HepG2 (cell line): ENCODE measurements at regions not wholly inside any gene's neighbourhood (a gene's known extent, or its start where the extent isn't known, plus 50 kb on each side); places are given as distances from the start of the nearest gene placed in this dataset.

Source experiments
- ATAC-seq: fragments of 200-7000 bp; cut with Tn5 transposase; 3 replicates; pipeline ENCODE4 v1.9.1; 2020; ENCODE audit warnings: mild to moderate bottlenecking, moderate library complexity
- BruUV-seq: library from RNA; stranded (reverse); fragments of 400-500 nt; replicated peaks from 2 replicates; lab custom pipeline; 2021; lab: Mats Ljungman, UMichigan
- CTCF ChIA-PET: fragments of 300-600 bp; formaldehyde crosslinking; extraction: SDS; loops from one replicate; lab custom pipeline; 2021; ENCODE audit warnings: low total read pairs, inconsistent platforms, low intra/inter-chr PET ratio; lab: Yijun Ruan, JAX
- POLR2A ChIA-PET: fragments of 350-600 bp; sonication (Branson Sonifier 250); formaldehyde crosslinking; loops from one replicate; lab custom pipeline; 2020; ENCODE audit warnings: antibody characterized with exemption, inconsistent platforms; lab: Yijun Ruan, JAX
- DNase-seq: peaks from one replicate; pipeline ENCODE4 v3.0.0-alpha.2; 2015; ENCODE audit warnings: low spot score
- FAIRE-seq: peaks from 3 replicates; lab custom pipeline; 2011; peaks lifted over from hg19 to GRCh38; lab: Jason Lieb, UNC
- H2AFZ ChIP-seq: one replicate; pipeline ENCODE4 v1.6.1; 2011; ENCODE audit warnings: low read length, inconsistent platforms
- H3K27ac ChIP-seq: fragments of 300-600 bp; 3 replicates; pipeline ENCODE4 v1.8.0; 2011; ENCODE audit warnings: mixed run types, mild to moderate bottlenecking, mixed read lengths, low read length, inconsistent platforms; ENCODE audit not compliant: insufficient read depth; ENCODE audit errors: extremely low read length
- H3K27me3 ChIP-seq, 2 experiments: fragments of 200-600 bp in 1 of 2; 2 replicates in 1 of 2; 3 replicates in 1 of 2; pipeline versions ENCODE4 v1.6.0 to v1.8.0; 2011; ENCODE audit warnings: low read length in 2 of 2, mild to moderate bottlenecking in 2 of 2, moderate library complexity in 2 of 2, inconsistent platforms in 1 of 2; ENCODE audit not compliant: insufficient read depth in 2 of 2, control insufficient read depth in 1 of 2
- H3K36me3 ChIP-seq, 2 experiments: fragments of 200-600 bp in 1 of 2; replicated peaks in 1 of 2; 2 replicates in 1 of 2; 3 replicates in 1 of 2; pipeline versions ENCODE4 v1.5.1 to v1.8.0; 2011; ENCODE audit warnings: low read length in 2 of 2, inconsistent platforms in 1 of 2; ENCODE audit not compliant: insufficient read depth in 2 of 2, control insufficient read depth in 1 of 2
- H3K4me1 ChIP-seq: 2 replicates; pipeline ENCODE4 v1.5.1; 2012; ENCODE audit warnings: low read length, inconsistent platforms; ENCODE audit not compliant: insufficient read depth
- H3K4me2 ChIP-seq: 2 replicates; pipeline ENCODE4 v1.6.0; 2011; ENCODE audit warnings: low read depth, low read length, inconsistent platforms
- H3K4me3 ChIP-seq, 3 experiments: fragments of 200-600 bp in 1 of 3; sonication (generic), shearing (Covaris generic) in 1 of 3; replicated peaks in 1 of 3; 2 replicates each; pipeline ENCODE4 v1.5.1; 2011 to 2016; ENCODE audit warnings: low read length in 3 of 3, inconsistent platforms in 2 of 3, low read depth in 2 of 3, mild to moderate bottlenecking in 2 of 3, control low read depth in 1 of 3, mixed read lengths in 1 of 3; ENCODE audit not compliant: insufficient read depth in 1 of 3
- H3K79me2 ChIP-seq: one replicate; pipeline ENCODE4 v1.6.1; 2011; ENCODE audit warnings: low read length, inconsistent platforms; ENCODE audit not compliant: insufficient read depth
- H3K9ac ChIP-seq: 2 replicates; pipeline ENCODE4 v1.6.0; 2011; ENCODE audit warnings: mild to moderate bottlenecking, low read depth, low read length, inconsistent platforms; ENCODE audit not compliant: insufficient read depth
- H3K9me3 ChIP-seq: 2 replicates; pipeline ENCODE4 v1.5.1; 2012; ENCODE audit warnings: mild to moderate bottlenecking, low read length
- H4K20me1 ChIP-seq: 2 replicates; pipeline ENCODE4 v1.6.0; 2011; ENCODE audit warnings: inconsistent platforms, mild to moderate bottlenecking, low read length, moderate library complexity; ENCODE audit not compliant: insufficient read depth
- AKAP8 ChIP-seq: sonication (generic); formaldehyde crosslinking; IDR thresholded peaks from 2 replicates; pipeline ENCODE4 v1.5.1; 2020; ENCODE audit warnings: mild to moderate bottlenecking, missing genetic modification reagents
- BRD4 ChIP-seq: sonication (generic); formaldehyde crosslinking; IDR thresholded peaks from 2 replicates; pipeline ENCODE4 v1.4.0; 2020; ENCODE audit warnings: missing genetic modification reagents
- EHMT2 ChIP-seq: fragments of 200-600 bp; sonication (generic); IDR thresholded peaks from 2 replicates; pipeline ENCODE4 v1.7.0; 2017; ENCODE audit warnings: antibody characterized with exemption, low read depth, low read length, borderline replicate concordance
- FOXM1 ChIP-seq: sonication (generic); formaldehyde crosslinking; IDR thresholded peaks from 2 replicates; pipeline ENCODE4 v1.5.0; 2020; ENCODE audit warnings: missing genetic modification reagents
- NBN ChIP-seq: fragments of 450-650 bp; conservative IDR thresholded peaks from 2 replicates; pipeline ENCODE4 v1.6.1; 2017
- PHF5A ChIP-seq: IDR thresholded peaks from one replicate; pipeline ENCODE4 v1.6.1; 2018; ENCODE audit warnings: low read depth, missing genetic modification reagents; ENCODE audit not compliant: unreplicated experiment
- POGZ ChIP-seq: sonication (generic); formaldehyde crosslinking; IDR thresholded peaks from 2 replicates; pipeline ENCODE4 v1.4.0; 2020; ENCODE audit warnings: mild to moderate bottlenecking, missing genetic modification reagents
- ZNF17 ChIP-seq: sonication (generic); formaldehyde crosslinking; IDR thresholded peaks from 2 replicates; pipeline ENCODE4 v1.5.0; 2020; ENCODE audit warnings: mild to moderate bottlenecking, missing genetic modification reagents
- ZNF253 ChIP-seq: sonication (generic); formaldehyde crosslinking; IDR thresholded peaks from 2 replicates; pipeline ENCODE4 v1.8.0; 2022; ENCODE audit warnings: mild to moderate bottlenecking, missing genetic modification reagents, borderline replicate concordance
- ZNF446 ChIP-seq: sonication (generic); formaldehyde crosslinking; IDR thresholded peaks from 2 replicates; pipeline ENCODE4 v1.5.0; 2020; ENCODE audit warnings: mild to moderate bottlenecking, missing genetic modification reagents
- WGBS: methylation state at CpG from one replicate; pipeline ENCODE4 v1.1.6; 2017; ENCODE audit warnings: low lambda C conversion rate; 5-methylcytosine and 5-hydroxymethylcytosine counted together
- in situ Hi-C: cut with HindIII; loops from 2 replicates; pipeline ENCODE4 v1.10.0; 2017; ENCODE audit warnings: low pct_unique_long_range_greater_than_20kb; ENCODE audit not compliant: extremely low pct_ligation_motif_present
- intact Hi-C: fragments of 100-400 bp; cut with micrococcal nuclease; formaldehyde crosslinking; loops from one replicate; pipeline ENCODE4 v1.10.0; 2022; ENCODE audit not compliant: unreplicated experiment
- TF ChIP-seq, protein P1 (sequence below): sonication (generic); formaldehyde crosslinking; IDR thresholded peaks from 2 replicates; pipeline ENCODE4 v1.4.0; 2020; ENCODE audit warnings: missing genetic modification reagents
- TF ChIP-seq, protein P2 (sequence below): sonication (generic); formaldehyde crosslinking; IDR thresholded peaks from 2 replicates; pipeline ENCODE4 v1.5.1; 2020; ENCODE audit warnings: mild to moderate bottlenecking, moderate library complexity, missing genetic modification reagents
- TF ChIP-seq, protein P3 (sequence below): sonication (generic); formaldehyde crosslinking; IDR thresholded peaks from 2 replicates; pipeline ENCODE4 v1.4.0; 2020; ENCODE audit warnings: mild to moderate bottlenecking, missing genetic modification reagents
- TF ChIP-seq, protein P4 (sequence below): sonication (generic); formaldehyde crosslinking; IDR thresholded peaks from 2 replicates; pipeline ENCODE4 v1.4.0; 2020; ENCODE audit warnings: mild to moderate bottlenecking, low read depth, missing genetic modification reagents

DNA sequence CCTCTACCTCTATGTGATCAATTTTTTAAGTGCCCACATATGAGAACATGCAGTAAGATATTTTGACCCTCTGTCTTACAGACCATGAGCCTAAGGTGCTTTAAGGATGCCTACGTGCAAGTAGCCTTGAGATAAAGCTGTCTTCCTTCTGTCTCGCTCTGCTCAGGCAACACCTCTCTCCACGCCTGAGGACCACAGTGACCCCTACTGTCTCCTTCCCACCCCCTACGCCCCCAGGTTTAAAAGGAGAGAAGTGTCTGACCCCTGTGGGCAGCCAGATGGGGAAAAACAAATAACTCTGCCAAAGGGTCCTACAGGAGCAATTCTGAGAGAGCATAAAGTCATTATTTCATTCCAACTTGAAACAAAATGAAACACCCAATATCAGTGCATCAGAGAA is 286.4 kb upstream of the TMEM132C start:
- no peak for ATAC-seq
- Histone ChIP-seq H3K79me2 (no peaks in the 10 kb centered on the region), H3K27me3 (no peaks in the 10 kb centered on the region)
- CTCF ChIA-PET = no interaction called here
- TF ChIP-seq FOXM1 = no peak
- TF ChIP-seq ZNF17 = no peak
- TF ChIP-seq ZNF253 (CRISPR knock-in tag) = no peak
- TF ChIP-seq, protein P1, sequence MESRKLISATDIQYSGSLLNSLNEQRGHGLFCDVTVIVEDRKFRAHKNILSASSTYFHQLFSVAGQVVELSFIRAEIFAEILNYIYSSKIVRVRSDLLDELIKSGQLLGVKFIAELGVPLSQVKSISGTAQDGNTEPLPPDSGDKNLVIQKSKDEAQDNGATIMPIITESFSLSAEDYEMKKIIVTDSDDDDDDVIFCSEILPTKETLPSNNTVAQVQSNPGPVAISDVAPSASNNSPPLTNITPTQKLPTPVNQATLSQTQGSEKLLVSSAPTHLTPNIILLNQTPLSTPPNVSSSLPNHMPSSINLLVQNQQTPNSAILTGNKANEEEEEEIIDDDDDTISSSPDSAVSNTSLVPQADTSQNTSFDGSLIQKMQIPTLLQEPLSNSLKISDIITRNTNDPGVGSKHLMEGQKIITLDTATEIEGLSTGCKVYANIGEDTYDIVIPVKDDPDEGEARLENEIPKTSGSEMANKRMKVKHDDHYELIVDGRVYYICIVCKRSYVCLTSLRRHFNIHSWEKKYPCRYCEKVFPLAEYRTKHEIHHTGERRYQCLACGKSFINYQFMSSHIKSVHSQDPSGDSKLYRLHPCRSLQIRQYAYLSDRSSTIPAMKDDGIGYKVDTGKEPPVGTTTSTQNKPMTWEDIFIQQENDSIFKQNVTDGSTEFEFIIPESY (CRISPR knock-in tag) = no peak
- no peak for TF ChIP-seq PHF5A (CRISPR knock-in tag)
- no peak for TF ChIP-seq AKAP8 (CRISPR knock-in tag)
- no peak for TF ChIP-seq ZNF446 (CRISPR knock-in tag)
- TF ChIP-seq, all 625 proteins: peak for 0
- no peak for FAIRE-seq
- H3K36me3 ChIP-seq = no peaks in the 10 kb centered on the region
- H3K4me3 ChIP-seq = no peak overlapping the region
- H3K4me1 ChIP-seq = no peaks in the 10 kb centered on the region
- no peak overlapping the region for H2AFZ ChIP-seq
- no peaks in the 10 kb centered on the region for H4K20me1 ChIP-seq
- no peak overlapping the region for H3K4me2 ChIP-seq
- BruUV-seq = no TSS peak
- no peak for DNase-seq
- no peak overlapping the region for H3K9ac ChIP-seq
- peaks cover 13% of the 10 kb centered on the region for H3K9me3 ChIP-seq
- POLR2A ChIA-PET = no interaction called here
- H3K27ac ChIP-seq = no peak overlapping the region
- in situ Hi-C loops = no loop called here
- intact Hi-C loops = no loop called here
- 0% methylated on average over 4 of the region's 4 CpGs for WGBS

DNA sequence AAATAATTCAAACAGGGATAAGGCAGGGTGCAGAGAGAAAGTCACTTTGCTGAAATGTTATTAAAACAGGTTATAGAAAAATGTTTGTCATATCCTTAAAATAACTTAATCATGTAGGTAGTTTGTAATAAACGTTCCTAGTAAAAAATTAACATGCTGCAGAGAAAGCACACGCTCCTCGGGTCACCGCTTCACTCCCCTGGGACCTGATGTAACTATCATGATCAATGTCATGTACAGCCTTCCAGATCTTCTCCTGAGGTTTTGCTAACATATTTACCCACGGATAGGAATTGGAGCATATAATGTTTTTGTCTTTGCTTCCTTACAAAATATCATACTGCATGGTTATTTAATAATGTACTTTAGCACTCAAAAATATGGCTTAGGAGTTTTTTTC is 285.1 kb upstream of the TMEM132C start:
- Histone ChIP-seq H3K9me3 (peaks cover 10% of the 10 kb centered on the region), H3K9ac (no peak overlapping the region), H3K4me3 (no peak overlapping the region), H3K27ac (no peak overlapping the region), H4K20me1 (no peaks in the 10 kb centered on the region), H3K4me1 (no peaks in the 10 kb centered on the region), H2AFZ (no peak overlapping the region), H3K79me2 (no peaks in the 10 kb centered on the region), H3K36me3 (no peaks in the 10 kb centered on the region), H3K4me2 (no peak overlapping the region), H3K27me3 (no peaks in the 10 kb centered on the region)
- intact Hi-C loops = no loop called here
- DNase-seq (no peak), FAIRE-seq (no peak), ATAC-seq (no peak)
- WGBS = 7% methylated on average over 5 of the region's 5 CpGs
- ChIA-PET CTCF (no interaction called here), POLR2A (no interaction called here)
- BruUV-seq = no TSS peak
- in situ Hi-C loops = no loop called here
- TF ChIP-seq EHMT2 (no peak), BRD4 (CRISPR knock-in tag) (no peak), NBN (no peak), POGZ (CRISPR knock-in tag) (no peak)
- TF ChIP-seq, protein P2, sequence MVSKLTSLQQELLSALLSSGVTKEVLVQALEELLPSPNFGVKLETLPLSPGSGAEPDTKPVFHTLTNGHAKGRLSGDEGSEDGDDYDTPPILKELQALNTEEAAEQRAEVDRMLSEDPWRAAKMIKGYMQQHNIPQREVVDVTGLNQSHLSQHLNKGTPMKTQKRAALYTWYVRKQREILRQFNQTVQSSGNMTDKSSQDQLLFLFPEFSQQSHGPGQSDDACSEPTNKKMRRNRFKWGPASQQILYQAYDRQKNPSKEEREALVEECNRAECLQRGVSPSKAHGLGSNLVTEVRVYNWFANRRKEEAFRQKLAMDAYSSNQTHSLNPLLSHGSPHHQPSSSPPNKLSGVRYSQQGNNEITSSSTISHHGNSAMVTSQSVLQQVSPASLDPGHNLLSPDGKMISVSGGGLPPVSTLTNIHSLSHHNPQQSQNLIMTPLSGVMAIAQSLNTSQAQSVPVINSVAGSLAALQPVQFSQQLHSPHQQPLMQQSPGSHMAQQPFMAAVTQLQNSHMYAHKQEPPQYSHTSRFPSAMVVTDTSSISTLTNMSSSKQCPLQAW (CRISPR knock-in tag) = no peak
- TF ChIP-seq, protein P3, sequence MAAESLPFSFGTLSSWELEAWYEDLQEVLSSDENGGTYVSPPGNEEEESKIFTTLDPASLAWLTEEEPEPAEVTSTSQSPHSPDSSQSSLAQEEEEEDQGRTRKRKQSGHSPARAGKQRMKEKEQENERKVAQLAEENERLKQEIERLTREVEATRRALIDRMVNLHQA (CRISPR knock-in tag) = no peak
- TF ChIP-seq, protein P4, sequence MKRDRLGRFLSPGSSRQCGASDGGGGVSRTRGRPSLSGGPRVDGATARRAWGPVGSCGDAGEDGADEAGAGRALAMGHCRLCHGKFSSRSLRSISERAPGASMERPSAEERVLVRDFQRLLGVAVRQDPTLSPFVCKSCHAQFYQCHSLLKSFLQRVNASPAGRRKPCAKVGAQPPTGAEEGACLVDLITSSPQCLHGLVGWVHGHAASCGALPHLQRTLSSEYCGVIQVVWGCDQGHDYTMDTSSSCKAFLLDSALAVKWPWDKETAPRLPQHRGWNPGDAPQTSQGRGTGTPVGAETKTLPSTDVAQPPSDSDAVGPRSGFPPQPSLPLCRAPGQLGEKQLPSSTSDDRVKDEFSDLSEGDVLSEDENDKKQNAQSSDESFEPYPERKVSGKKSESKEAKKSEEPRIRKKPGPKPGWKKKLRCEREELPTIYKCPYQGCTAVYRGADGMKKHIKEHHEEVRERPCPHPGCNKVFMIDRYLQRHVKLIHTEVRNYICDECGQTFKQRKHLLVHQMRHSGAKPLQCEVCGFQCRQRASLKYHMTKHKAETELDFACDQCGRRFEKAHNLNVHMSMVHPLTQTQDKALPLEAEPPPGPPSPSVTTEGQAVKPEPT (CRISPR knock-in tag) = no peak
